ENCODE measurements at regions not wholly inside any gene's neighbourhood (a gene's known extent, or its start where the extent isn't known, plus 50 kb on each side); places are given as distances from the start of the nearest gene placed in this dataset.
A peak's percentile ranks its signal among the peaks of the same experiment; 100 is the strongest.
"Not testable (repeated sequence)": the region's sequence is repeated elsewhere in the genome, so short reads cannot be mapped to it uniquely, and the experiment has no call there.

DNA sequence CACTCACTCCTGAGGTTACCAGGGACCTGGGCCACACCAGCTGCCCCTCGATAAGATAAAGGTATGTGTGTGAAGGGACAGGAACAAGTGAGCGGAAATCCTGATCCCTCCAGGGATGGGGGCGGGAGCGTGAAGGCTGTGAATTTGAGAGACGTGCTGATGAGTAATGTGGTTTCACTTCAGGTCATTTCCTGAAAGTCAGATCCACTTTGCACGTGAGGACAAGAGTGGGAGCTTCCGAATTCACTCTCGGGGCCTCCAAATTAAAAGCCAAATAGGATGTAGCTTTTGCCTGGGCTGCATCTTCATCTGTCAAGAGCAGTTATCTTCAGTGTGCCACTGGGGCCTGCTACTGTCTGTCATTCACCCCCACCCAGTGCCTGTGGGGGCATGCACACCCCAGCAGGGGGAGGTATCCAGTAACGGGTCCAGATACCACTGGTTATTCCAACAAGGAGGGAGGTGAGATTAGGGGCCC lies 87.4 kb upstream of the LHX1 start:
- DNase-seq (ENCODE audit: low spot score) = no peak
- Mint-ChIP-seq H3K4me1 (ENCODE audit: low read depth) (peaks cover 23% of the 10 kb centered on the region), H3K36me3 (ENCODE audit: low read depth) (no peaks in the 10 kb centered on the region), H3K4me3 (ENCODE audit: unreplicated experiment) (no peak overlapping the region), H3K27ac (ENCODE audit: unreplicated experiment) (peak overlapping the region; percentile 82), H3K27me3 (ENCODE audit: low read depth) (peaks cover 3% of the 10 kb centered on the region), H3K9me3 (ENCODE audit: low read depth) (no peaks in the 10 kb centered on the region)
- TF ChIP-seq, protein P1, sequence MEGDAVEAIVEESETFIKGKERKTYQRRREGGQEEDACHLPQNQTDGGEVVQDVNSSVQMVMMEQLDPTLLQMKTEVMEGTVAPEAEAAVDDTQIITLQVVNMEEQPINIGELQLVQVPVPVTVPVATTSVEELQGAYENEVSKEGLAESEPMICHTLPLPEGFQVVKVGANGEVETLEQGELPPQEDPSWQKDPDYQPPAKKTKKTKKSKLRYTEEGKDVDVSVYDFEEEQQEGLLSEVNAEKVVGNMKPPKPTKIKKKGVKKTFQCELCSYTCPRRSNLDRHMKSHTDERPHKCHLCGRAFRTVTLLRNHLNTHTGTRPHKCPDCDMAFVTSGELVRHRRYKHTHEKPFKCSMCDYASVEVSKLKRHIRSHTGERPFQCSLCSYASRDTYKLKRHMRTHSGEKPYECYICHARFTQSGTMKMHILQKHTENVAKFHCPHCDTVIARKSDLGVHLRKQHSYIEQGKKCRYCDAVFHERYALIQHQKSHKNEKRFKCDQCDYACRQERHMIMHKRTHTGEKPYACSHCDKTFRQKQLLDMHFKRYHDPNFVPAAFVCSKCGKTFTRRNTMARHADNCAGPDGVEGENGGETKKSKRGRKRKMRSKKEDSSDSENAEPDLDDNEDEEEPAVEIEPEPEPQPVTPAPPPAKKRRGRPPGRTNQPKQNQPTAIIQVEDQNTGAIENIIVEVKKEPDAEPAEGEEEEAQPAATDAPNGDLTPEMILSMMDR (IDR thresholded peaks at IDR 0.05) = peak; percentile 50

DNA sequence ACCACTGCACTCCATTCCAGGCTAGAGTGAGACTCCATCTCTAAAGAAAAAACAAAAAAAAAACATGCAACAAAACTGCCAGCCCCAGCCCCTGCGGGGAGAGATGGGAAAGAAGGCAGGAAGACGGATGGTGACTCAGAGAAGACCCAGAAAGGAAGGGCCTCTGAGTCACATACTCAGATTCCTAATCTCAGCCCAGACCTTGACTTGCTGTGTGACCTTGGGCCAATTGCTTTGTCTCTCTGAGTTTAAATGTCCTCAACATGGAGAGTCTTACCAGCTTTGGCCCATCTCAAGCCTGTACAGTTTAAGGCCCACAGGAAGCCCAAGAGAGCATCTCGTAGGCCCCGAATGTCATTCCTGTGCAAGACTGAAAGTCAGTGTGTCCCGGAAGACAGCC lies 86.5 kb upstream of the LHX1 start:
- Mint-ChIP-seq H3K4me3 (ENCODE audit: unreplicated experiment) (no peak overlapping the region), H3K9me3 (ENCODE audit: low read depth) (no peaks in the 10 kb centered on the region), H3K27ac (ENCODE audit: unreplicated experiment) (no peak overlapping the region), H3K27me3 (ENCODE audit: low read depth) (no peaks in the 10 kb centered on the region), H3K36me3 (ENCODE audit: low read depth) (no peaks in the 10 kb centered on the region), H3K4me1 (ENCODE audit: low read depth) (peaks cover 23% of the 10 kb centered on the region)
- no peak for DNase-seq (ENCODE audit: low spot score)
- TF ChIP-seq, protein P1 (IDR thresholded peaks at IDR 0.05) = no peak

DNA sequence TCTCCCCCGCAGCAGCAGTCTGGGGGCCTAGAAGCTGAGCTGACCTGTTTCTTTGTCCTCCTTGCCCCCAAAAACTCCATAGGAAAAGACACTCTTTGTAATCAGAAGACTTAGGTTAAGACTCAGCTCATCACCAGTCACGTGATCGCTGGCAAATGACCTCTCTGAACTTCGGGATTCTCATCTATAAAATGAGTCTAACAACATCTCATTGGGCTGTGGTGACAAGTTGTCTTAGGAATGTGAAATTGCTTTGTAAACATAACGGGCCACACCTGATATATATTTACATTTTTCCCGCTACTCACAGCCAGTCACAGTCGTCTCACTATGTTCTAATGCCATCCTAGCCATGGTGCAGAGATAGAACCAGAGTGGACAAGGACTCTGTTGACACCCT lies 86.0 kb upstream of the LHX1 start:
- Mint-ChIP-seq H3K36me3 (ENCODE audit: low read depth) (no peaks in the 10 kb centered on the region), H3K9me3 (ENCODE audit: low read depth) (no peaks in the 10 kb centered on the region), H3K27ac (ENCODE audit: unreplicated experiment) (no peak overlapping the region), H3K4me3 (ENCODE audit: unreplicated experiment) (no peak overlapping the region), H3K4me1 (ENCODE audit: low read depth) (peaks cover 23% of the 10 kb centered on the region), H3K27me3 (ENCODE audit: low read depth) (peaks cover under 1% of the 10 kb centered on the region)
- TF ChIP-seq, protein P1 (IDR thresholded peaks at IDR 0.05) = no peak
- DNase-seq (ENCODE audit: low spot score) = no peak

DNA sequence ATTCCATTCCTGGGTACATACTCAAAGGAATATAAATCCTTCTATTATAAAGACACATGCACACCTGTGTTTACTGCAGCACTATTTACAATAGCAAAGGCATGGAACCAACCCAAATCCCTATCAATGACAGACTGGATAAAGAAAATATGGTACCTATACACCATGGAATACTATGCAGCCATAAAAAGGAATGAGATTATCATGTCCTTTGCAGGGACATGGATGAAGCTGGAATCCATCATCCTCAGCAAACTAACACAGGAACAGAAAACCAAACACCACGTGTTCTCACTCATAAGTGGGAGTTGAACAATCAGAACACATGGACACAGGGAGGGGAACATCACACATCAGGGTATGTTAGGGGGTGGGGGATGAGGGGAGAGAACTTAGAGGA lies 84.8 kb upstream of the LHX1 start:
- DNase-seq (ENCODE audit: low spot score); H3K27ac Mint-ChIP-seq (ENCODE audit: unreplicated experiment); H3K36me3 Mint-ChIP-seq (ENCODE audit: low read depth); H3K9me3 Mint-ChIP-seq (ENCODE audit: low read depth); H3K27me3 Mint-ChIP-seq (ENCODE audit: low read depth); H3K4me3 Mint-ChIP-seq (ENCODE audit: unreplicated experiment): not testable (repeated sequence)
- peaks cover 23% of the 10 kb centered on the region for H3K4me1 Mint-ChIP-seq (ENCODE audit: low read depth)

DNA sequence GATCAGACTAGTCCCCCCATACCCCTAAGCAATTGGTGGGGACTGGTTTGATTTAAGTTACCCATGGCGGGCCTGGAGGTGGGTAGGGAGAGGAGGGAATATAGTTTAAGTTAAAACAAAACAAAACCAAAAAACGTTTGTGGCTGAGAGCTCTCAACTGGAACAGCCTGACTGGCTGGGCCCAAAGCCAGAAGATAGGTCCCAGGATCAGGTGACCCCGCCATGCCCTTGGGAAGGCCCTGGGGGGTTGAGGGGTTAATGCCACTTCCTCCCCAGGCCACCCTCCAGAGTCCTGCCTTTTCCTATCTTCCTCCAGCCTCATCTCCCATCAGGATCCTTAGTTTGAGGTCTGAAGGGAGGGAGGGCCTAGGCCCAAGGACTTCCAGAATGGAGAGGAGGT lies 82.3 kb upstream of the LHX1 start:
- Mint-ChIP-seq H3K27me3 (ENCODE audit: low read depth) (peaks cover 2% of the 10 kb centered on the region), H3K36me3 (ENCODE audit: low read depth) (no peaks in the 10 kb centered on the region), H3K4me1 (ENCODE audit: low read depth) (peaks cover 12% of the 10 kb centered on the region), H3K4me3 (ENCODE audit: unreplicated experiment) (no peak overlapping the region), H3K27ac (ENCODE audit: unreplicated experiment) (no peak overlapping the region), H3K9me3 (ENCODE audit: low read depth) (no peaks in the 10 kb centered on the region)
- TF ChIP-seq, protein P1 (IDR thresholded peaks at IDR 0.05) = no peak
- no peak for DNase-seq (ENCODE audit: low spot score)

DNA sequence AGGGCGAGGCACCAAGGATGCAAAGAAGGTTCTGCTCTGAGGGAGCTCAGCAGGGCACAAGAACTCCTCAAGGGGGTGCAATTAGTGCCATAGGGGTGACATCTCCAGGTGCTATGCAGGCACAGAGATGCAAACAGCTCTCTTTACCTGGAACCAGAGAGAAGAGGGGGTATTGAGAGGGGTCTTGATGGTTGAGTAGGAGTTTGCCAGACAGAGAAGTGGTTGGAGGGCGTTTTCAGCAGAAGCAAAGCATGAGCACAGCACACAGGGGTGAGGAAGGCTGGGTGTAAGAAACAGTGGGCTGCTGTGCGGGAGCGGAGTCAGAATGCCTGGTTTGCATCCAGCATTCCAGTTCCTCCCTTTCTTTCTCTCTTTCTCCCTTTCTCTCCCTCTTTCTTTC lies 81.8 kb upstream of the LHX1 start:
- TF ChIP-seq, protein P1 (IDR thresholded peaks at IDR 0.05) = no peak

More for the DNA sequence above, 81.8 kb upstream of the LHX1 start:
- no peak for DNase-seq (ENCODE audit: low spot score)
- no peak overlapping the region for H3K27ac Mint-ChIP-seq (ENCODE audit: unreplicated experiment)
- no peak overlapping the region for H3K4me3 Mint-ChIP-seq (ENCODE audit: unreplicated experiment)
- peaks cover 8% of the 10 kb centered on the region for H3K4me1 Mint-ChIP-seq (ENCODE audit: low read depth)
- no peaks in the 10 kb centered on the region for H3K9me3 Mint-ChIP-seq (ENCODE audit: low read depth)
- no peaks in the 10 kb centered on the region for H3K36me3 Mint-ChIP-seq (ENCODE audit: low read depth)
- peaks cover 2% of the 10 kb centered on the region for H3K27me3 Mint-ChIP-seq (ENCODE audit: low read depth)
